Aorta (tissue), 5 donors: ENCODE measurements at regions not wholly inside any gene's neighbourhood (a gene's known extent, or its start where the extent isn't known, plus 50 kb on each side); places are given as distances from the start of the nearest gene placed in this dataset.
"Not testable (repeated sequence)": the region's sequence is repeated elsewhere in the genome, so short reads cannot be mapped to it uniquely, and the experiment has no call there.

Experiments used
- ATAC-seq: fragments of 200-7000 bp; cut with Tn5 transposase; one replicate; pipeline ENCODE4 v1.9.1; 2022; ENCODE audit warnings: moderate library complexity; ENCODE audit not compliant: low FRiP score
- DNase-seq, 2 donors: peaks; one replicate each; pipeline ENCODE4 v3.0.0-alpha.2; 2020
- H3K27ac ChIP-seq, 2 donors: one replicate each; pipeline ENCODE4 v1.5.1; 2013; ENCODE audit warnings: low read length in 2 of 2, mild to moderate bottlenecking in 2 of 2, moderate library complexity in 2 of 2, control low read depth in 1 of 2, inconsistent platforms in 1 of 2, low read depth in 1 of 2
- H3K27me3 ChIP-seq, 2 donors: one replicate each; pipeline ENCODE4 v1.6.1; 2013; ENCODE audit warnings: control low read depth in 1 of 2, low read length in 1 of 2, mild to moderate bottlenecking in 1 of 2, moderate library complexity in 1 of 2; ENCODE audit not compliant: insufficient read depth in 2 of 2, control insufficient read depth in 1 of 2
- H3K36me3 ChIP-seq, 2 donors: one replicate each; pipeline ENCODE4 v1.6.1; 2013; ENCODE audit warnings: control low read depth in 1 of 2, low read length in 1 of 2, mild to moderate bottlenecking in 1 of 2; ENCODE audit not compliant: insufficient read depth in 2 of 2, control insufficient read depth in 1 of 2
- H3K4me1 ChIP-seq, 2 donors: one replicate each; pipeline ENCODE4 v1.6.1; 2013; ENCODE audit warnings: low read length in 2 of 2, control low read depth in 1 of 2, mild to moderate bottlenecking in 1 of 2, moderate library complexity in 1 of 2; ENCODE audit not compliant: insufficient read depth in 2 of 2, control insufficient read depth in 1 of 2
- H3K4me3 ChIP-seq, 2 donors: one replicate each; pipeline ENCODE4 v1.5.1; 2013; ENCODE audit warnings: low read length in 2 of 2, control low read depth in 1 of 2, mild to moderate bottlenecking in 1 of 2
- H3K9me3 ChIP-seq: one replicate; pipeline ENCODE4 v1.6.1; 2013; ENCODE audit warnings: mild to moderate bottlenecking, low read length; ENCODE audit not compliant: control insufficient read depth
- WGBS, 2 donors: extraction: QIAGEN DNeasy Blood & Tissue Kit; methylation state at CpG; one replicate each; pipeline ENCODE4 v1.1.7; 2013; 5-methylcytosine and 5-hydroxymethylcytosine counted together
- intact Hi-C, 2 donors: fragments of 100-400 bp; cut with DNase I; formaldehyde crosslinking; loops; one replicate each; pipeline versions ENCODE4 v1.14.2 to v1.15.0; 2022
- donor health status: healthy with polysubstance abuse.
- donor health status: Bipolar disorder and iron deficiency.
- donor health status: DM: no; HTN: no; CAD: no.
- donor health status: DM: no; HTN: no; CAD: no.
- donor health status: DM: yes; HTN: yes; CAD: no.

DNA sequence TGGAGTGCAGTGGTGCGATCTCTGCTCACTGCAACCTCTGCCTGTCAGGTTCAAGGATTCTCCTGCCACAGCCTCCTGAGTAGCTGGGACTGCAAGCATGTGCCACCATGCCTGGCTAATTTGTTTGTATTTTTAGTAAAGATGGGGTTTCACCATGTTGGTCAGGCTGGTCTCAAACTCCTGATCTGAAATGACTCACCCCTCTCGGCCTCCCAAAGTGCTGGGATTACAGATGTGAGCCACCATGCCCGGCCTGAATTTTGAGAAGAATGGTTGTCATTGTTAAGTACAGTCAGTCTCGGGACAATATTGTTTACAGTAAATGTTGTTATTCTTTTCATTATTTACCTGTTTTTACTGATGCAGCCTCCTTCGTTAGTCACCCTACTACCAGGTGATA, 1226.2 kb upstream of the TENM3 start:
- Histone ChIP-seq H3K27me3 (no peaks in the 10 kb centered on the region), H3K4me3 (no peak overlapping the region), H3K27ac (no peak overlapping the region), H3K9me3 (peaks cover 2% of the 10 kb centered on the region), H3K36me3 (no peaks in the 10 kb centered on the region), H3K4me1 (no peaks in the 10 kb centered on the region)
- 83 to 86% methylated on average over 5 of the region's 5 CpGs for WGBS, 2 donors
- no peak for DNase-seq
- intact Hi-C loops, result no loop called here
- ATAC-seq, result no peak

DNA sequence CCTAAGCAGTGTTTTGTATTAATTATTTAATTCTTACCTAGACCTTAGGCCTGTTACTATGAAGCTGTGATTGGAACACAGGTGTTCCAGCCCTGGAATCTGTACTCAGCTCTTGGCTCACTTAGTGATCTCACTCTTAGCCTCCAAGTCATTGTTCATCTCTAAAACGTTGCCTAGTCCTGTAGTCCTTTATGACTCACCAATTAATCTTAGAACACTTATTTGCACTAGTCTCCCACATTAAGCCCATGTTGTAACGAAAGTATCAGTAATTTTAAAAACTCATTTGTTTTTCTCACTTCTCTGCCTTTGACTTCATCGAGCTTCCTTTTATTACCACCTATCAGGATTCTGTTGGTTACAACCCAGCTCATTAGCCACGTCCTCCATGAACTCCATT, 1224.7 kb upstream of the TENM3 start:
- Histone ChIP-seq H3K27ac (no peak overlapping the region), H3K4me1 (no peaks in the 10 kb centered on the region), H3K9me3 (peaks cover 4% of the 10 kb centered on the region), H3K27me3 (no peaks in the 10 kb centered on the region), H3K4me3 (no peak overlapping the region), H3K36me3 (no peaks in the 10 kb centered on the region)
- DNase-seq (no peak), ATAC-seq (no peak)
- 63 to 66% methylated on average over 4 of the region's 4 CpGs for WGBS, 2 donors
- intact Hi-C loops, result no loop called here

DNA sequence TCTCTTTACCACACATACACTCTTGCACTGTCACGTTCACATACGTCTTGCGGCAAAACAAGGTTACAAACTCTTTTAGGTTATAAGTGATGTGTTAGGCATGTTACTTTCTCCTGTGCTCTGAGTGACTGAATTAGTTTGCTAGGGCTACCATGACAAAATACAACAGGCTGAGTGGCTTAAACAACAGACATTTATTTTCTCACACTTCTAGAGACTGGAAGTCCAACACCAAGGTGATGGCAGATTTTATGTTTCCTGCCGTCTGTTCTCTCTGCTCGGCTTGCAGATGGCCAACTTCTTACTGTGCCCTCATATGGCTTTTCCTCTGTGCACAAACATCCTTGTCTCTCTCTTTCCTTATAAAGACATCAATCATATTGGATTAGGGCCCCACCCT, 1224.3 kb upstream of the TENM3 start:
- WGBS, 2 donors, result 19 to 56% methylated on average over 5 of the region's 5 CpGs

DNA sequence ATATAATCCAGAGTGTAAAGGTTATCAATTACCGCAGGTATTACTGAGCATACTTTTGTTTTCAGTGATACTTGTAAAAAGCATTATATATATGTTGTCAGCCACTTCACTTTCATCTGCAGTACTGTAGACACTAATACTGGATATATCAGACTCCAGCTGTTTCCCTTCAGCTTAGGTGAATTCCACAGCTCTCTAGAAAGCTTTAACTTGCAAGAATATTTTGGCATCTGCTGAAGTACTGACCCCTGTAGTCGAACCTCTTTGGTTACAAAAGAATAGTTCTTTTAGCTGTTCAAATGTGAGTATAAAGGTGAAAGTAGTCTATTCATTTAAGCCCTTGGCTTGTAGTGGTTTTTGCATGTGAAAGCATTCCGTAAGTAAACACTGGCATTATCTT, 1222.7 kb upstream of the TENM3 start:
- no peak overlapping the region for H3K4me3 ChIP-seq
- WGBS, 2 donors, result 70 to 73% methylated on average over 3 of the region's 3 CpGs
- no peaks in the 10 kb centered on the region for H3K36me3 ChIP-seq
- no peaks in the 10 kb centered on the region for H3K27me3 ChIP-seq
- no peak for ATAC-seq
- DNase-seq, result no peak
- intact Hi-C loops, result no loop called here
- H3K27ac ChIP-seq, result no peak overlapping the region
- peaks cover 3% of the 10 kb centered on the region for H3K9me3 ChIP-seq
- H3K4me1 ChIP-seq, result no peaks in the 10 kb centered on the region

More for the DNA sequence above, 1224.3 kb upstream of the TENM3 start:
- H3K27me3 ChIP-seq, result no peaks in the 10 kb centered on the region
- intact Hi-C loops, result no loop called here
- H3K36me3 ChIP-seq, result no peaks in the 10 kb centered on the region
- H3K9me3 ChIP-seq, result peaks cover 3% of the 10 kb centered on the region
- no peak overlapping the region for H3K27ac ChIP-seq
- ATAC-seq (no peak), DNase-seq (no peak)
- no peaks in the 10 kb centered on the region for H3K4me1 ChIP-seq
- no peak overlapping the region for H3K4me3 ChIP-seq

DNA sequence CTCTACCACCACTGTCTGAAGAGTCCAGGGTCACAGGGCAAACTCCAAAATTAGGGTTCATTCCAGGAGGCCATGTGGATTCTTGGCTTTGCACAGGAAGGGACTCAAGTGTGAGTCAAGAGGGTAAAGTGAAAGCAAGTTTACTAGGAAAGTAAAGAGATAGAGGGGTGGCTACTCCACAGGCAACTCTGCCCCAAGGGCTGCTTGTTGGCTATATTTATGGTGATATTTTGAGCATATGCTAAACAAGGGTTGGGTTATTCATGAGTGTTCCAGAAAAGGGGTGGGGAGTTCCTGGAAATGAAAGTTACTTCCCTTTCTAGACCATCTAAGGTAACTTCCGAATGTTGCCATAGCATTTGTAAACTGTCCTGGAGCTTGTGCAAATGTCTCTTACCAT, 1222.0 kb upstream of the TENM3 start:
- no peaks in the 10 kb centered on the region for H3K36me3 ChIP-seq
- intact Hi-C loops, result no loop called here
- ATAC-seq, result no peak
- H3K4me1 ChIP-seq, result no peaks in the 10 kb centered on the region
- 92 to 100% methylated on average over 1 of the region's 1 CpG for WGBS, 2 donors
- H3K9me3 ChIP-seq, result peaks cover 3% of the 10 kb centered on the region
- no peak overlapping the region for H3K27ac ChIP-seq
- H3K27me3 ChIP-seq, result no peaks in the 10 kb centered on the region
- no peak for DNase-seq
- H3K4me3 ChIP-seq, result no peak overlapping the region

DNA sequence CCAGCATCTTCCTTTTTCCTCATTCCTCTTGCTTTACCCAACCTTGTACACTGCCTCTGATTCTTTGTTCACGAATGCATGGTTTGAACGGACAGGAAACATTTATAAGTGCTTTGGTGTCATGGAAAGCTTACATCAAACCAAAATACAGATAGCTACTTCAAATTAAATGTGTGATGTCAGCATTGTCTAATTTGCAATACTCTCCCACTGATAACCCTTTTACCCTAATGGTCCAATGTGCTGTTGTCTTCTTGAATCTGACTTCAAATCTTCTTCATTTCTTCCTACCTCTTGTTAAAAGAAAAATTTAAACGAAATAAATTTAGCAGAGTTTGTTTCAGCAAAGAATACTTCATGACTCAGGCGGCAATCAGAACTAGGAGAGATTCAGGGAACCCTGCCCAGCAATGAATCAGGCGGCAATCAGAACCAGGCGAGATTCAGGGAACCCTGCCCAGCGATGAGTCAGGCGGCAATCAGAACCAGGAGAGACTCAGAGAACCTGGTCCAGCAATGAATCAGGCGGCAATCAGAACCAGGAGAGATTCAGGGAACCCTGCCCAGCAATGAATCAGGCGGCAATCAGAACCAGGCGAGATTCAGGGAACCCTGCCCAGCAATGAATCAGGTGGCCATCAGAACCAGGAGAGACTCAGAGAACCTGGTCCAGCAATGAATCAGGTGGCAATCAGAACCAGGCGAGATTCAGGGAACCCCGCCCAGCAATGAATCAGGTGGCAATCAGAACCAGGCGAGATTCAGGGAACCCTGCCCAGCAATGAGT, 1212.9 kb upstream of the TENM3 start:
- H3K36me3 ChIP-seq, intact Hi-C loops, H3K27me3 ChIP-seq, H3K4me3 ChIP-seq, H3K27ac ChIP-seq, ATAC-seq, H3K9me3 ChIP-seq, H3K4me1 ChIP-seq: not testable (repeated sequence)
- WGBS, 2 donors, result 81 to 84% methylated on average over 14 of the region's 14 CpGs
- DNase-seq, result peak in 1 of 2 donors; percentile 73

DNA sequence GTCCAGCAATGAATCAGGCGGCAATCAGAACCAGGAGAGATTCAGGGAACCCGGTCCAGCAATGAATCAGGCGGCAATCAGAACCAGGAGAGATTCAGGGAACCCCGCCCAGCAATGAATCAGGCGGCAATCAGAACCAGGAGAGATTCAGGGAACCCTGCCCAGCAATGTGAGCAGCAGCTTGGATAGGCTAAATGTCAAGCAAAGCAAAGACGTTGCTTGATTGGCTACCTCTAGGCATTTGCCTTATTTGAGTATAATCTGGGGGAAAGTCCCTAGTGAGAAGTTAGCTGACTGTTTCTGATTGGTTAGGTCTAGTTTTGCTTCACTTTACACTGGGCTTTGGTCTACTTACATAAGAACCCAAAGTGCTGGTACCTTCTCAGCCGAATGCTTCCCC, 1212.2 kb upstream of the TENM3 start:
- Histone ChIP-seq H3K27me3 (no peaks in the 10 kb centered on the region), H3K27ac (no peak overlapping the region), H3K9me3 (no peaks in the 10 kb centered on the region), H3K36me3 (no peaks in the 10 kb centered on the region), H3K4me1 (no peaks in the 10 kb centered on the region), H3K4me3 (no peak overlapping the region)
- intact Hi-C loops, result no loop called here
- no peak for ATAC-seq
- WGBS, 2 donors, result 89 to 93% methylated on average over 7 of the region's 7 CpGs
- peak in 1 of 2 donors; percentile 42 for DNase-seq

DNA sequence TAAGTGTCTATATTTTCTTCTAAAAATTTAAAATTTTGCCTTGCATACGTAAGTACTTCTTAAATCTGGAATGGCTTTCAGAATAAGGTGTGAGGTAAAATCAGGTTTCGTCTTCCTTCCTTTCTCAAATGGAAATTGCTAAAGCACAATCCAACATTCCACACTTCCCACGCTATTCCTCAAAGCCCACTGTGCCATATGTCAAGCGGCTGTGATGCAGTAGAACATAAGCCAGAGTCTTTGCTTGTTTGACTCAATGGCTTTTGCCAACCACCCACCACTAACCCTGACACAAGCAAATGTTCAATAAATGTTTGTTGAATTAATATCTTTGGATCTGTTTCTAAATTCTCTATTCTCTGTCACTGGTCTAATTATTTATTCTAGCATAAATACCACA, 1199.7 kb upstream of the TENM3 start:
- Histone ChIP-seq H3K36me3 (no peaks in the 10 kb centered on the region), H3K27ac (no peak overlapping the region), H3K4me1 (no peaks in the 10 kb centered on the region), H3K4me3 (no peak overlapping the region), H3K27me3 (peaks cover 0 to under 1% of the 10 kb centered on the region in 2 donors), H3K9me3 (no peaks in the 10 kb centered on the region)
- DNase-seq (no peak), ATAC-seq (no peak)
- 67 to 69% methylated on average over 4 of the region's 4 CpGs for WGBS, 2 donors
- intact Hi-C loops, result no loop called here

DNA sequence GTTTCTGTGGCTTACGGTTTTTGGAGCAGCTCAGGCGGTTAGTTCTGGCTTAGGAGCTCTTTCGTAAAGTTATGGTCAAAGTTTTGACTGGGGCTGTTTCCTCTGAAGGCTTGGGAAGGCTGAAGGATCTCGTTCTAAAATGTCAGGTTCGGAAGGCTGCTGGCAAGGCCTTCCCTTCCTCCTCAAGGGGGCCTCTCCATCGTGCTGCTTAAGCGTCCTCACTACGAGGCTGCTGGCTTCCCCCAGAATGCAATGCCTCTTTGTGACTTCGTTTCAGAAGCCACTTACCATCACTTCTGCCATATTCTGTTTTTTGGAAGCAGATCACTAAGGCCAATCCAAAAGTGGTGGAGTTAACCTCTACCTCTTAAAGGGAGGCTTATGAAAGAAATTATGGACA, 1196.4 kb upstream of the TENM3 start:
- Histone ChIP-seq H3K36me3 (no peaks in the 10 kb centered on the region), H3K4me1 (no peaks in the 10 kb centered on the region), H3K9me3 (no peaks in the 10 kb centered on the region), H3K4me3 (no peak overlapping the region), H3K27me3 (no peaks in the 10 kb centered on the region), H3K27ac (no peak overlapping the region)
- intact Hi-C loops, result no loop called here
- DNase-seq (no peak), ATAC-seq (no peak)
- 79% methylated on average over 9 of the region's 9 CpGs for WGBS, 2 donors
